ENCODE measurements at regions not wholly inside any gene's neighbourhood (a gene's known extent, or its start where the extent isn't known, plus 50 kb on each side); places are given as distances from the start of the nearest gene placed in this dataset.

DNA sequence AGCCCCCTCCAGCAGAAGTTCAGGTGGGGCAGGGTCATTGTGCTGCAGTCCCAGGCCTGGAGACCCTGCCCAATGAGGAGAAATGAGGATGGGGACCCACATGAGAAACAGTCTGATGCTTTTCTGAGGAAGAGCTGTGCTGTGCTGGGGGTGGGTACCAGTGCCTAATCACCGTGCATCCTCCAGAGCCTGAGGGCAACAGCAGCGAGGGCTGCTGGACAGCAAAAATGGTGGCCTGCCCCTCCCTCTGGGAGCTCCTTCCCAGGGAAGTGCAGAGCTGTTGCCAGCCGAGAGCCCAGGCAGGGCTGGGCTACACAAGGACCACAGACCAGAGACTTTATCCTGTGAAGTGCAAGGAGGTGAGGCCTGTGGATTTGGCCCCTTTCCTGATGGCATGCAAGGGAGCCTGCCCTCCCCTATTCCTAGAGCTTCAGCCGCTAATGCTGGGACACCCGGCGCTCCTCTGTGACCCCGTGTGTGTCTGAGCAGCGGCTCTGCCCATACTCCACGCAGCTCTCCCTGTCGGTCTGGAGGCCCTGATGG, 134.8 kb downstream of the DSEL start:
- TF ChIP-seq, protein P1, sequence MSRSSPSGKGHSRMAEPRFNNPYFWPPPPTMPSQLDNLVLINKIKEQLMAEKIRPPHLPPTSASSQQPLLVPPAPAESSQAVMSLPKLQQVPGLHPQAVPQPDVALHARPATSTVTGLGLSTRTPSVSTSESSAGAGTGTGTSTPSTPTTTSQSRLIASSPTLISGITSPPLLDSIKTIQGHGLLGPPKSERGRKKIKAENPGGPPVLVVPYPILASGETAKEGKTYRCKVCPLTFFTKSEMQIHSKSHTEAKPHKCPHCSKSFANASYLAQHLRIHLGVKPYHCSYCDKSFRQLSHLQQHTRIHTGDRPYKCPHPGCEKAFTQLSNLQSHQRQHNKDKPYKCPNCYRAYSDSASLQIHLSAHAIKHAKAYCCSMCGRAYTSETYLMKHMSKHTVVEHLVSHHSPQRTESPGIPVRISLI (tag by site-specific recombination; IDR thresholded peaks at IDR 0.05): no peak
- TF ChIP-seq, protein P2, sequence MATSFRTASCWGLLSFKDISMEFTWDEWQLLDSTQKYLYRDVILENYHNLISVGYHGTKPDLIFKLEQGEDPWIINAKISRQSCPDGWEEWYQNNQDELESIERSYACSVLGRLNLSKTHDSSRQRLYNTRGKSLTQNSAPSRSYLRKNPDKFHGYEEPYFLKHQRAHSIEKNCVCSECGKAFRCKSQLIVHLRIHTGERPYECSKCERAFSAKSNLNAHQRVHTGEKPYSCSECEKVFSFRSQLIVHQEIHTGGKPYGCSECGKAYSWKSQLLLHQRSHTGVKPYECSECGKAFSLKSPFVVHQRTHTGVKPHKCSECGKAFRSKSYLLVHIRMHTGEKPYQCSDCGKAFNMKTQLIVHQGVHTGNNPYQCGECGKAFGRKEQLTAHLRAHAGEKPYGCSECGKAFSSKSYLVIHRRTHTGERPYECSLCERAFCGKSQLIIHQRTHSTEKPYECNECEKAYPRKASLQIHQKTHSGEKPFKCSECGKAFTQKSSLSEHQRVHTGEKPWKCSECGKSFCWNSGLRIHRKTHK (tag by site-specific recombination; IDR thresholded peaks at IDR 0.05): no peak
- no peak for TF ChIP-seq ZIC2 (tag by site-specific recombination; IDR thresholded peaks at IDR 0.05)
- no peak for TF ChIP-seq ZBTB1 (tag by site-specific recombination; IDR thresholded peaks at IDR 0.05)
- TF ChIP-seq, protein P3, sequence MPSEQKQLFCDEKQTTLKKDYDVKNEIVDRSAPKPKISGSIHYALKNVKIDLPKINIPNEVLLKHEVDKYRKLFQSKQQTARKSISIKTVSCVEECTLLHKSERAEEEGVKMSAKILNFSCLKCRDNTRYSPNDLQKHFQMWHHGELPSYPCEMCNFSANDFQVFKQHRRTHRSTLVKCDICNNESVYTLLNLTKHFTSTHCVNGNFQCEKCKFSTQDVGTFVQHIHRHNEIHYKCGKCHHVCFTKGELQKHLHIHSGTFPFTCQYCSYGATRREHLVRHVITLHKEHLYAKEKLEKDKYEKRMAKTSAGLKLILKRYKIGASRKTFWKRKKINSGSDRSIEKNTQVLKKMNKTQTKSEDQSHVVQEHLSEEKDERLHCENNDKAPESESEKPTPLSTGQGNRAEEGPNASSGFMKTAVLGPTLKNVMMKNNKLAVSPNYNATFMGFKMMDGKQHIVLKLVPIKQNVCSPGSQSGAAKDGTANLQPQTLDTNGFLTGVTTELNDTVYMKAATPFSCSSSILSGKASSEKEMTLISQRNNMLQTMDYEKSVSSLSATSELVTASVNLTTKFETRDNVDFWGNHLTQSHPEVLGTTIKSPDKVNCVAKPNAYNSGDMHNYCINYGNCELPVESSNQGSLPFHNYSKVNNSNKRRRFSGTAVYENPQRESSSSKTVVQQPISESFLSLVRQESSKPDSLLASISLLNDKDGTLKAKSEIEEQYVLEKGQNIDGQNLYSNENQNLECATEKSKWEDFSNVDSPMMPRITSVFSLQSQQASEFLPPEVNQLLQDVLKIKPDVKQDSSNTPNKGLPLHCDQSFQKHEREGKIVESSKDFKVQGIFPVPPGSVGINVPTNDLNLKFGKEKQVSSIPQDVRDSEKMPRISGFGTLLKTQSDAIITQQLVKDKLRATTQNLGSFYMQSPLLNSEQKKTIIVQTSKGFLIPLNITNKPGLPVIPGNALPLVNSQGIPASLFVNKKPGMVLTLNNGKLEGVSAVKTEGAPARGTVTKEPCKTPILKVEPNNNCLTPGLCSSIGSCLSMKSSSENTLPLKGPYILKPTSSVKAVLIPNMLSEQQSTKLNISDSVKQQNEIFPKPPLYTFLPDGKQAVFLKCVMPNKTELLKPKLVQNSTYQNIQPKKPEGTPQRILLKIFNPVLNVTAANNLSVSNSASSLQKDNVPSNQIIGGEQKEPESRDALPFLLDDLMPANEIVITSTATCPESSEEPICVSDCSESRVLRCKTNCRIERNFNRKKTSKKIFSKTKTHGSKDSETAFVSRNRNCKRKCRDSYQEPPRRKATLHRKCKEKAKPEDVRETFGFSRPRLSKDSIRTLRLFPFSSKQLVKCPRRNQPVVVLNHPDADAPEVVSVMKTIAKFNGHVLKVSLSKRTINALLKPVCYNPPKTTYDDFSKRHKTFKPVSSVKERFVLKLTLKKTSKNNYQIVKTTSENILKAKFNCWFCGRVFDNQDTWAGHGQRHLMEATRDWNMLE (tag by site-specific recombination; conservative IDR thresholded peaks at IDR 0.05; ENCODE audit: low read depth): no peak
- ChIA-PET POLR2A (no interaction called here), CTCF (interaction anchor here (0.7 kb wide), 1 partner anchor 1336 kb away, joined by 3 read pairs; no protein-coding TSS in a partner anchor)
- no peak overlapping the region for H3K4me3 ChIP-seq (ENCODE audit: low read depth, low read length)
- no peaks in the 10 kb centered on the region for H3K9me3 ChIP-seq (ENCODE audit: control insufficient read depth, insufficient read depth, low read depth, low read length)
- no peaks in the 10 kb centered on the region for H3K36me3 ChIP-seq (ENCODE audit: control insufficient read depth in 2 of 2, insufficient read depth in 1 of 2, low read length in 2 of 2)
- 0 out of 2 replicates have a peak, but pooled peaks cover 2% of the 10 kb centered on the region for H3K4me1 ChIP-seq (ENCODE audit: control insufficient read depth, insufficient read depth, low read length)
- H3K27ac ChIP-seq (ENCODE audit: extremely low read depth, low read depth, low read length): no peak overlapping the region

GRCh38 chr18:67380867-67381266, 135.7 kb downstream of the DSEL start:
- 0 out of 2 replicates have a peak, but pooled peaks cover under 1% of the 10 kb centered on the region for H3K4me1 ChIP-seq (ENCODE audit: control insufficient read depth, insufficient read depth, low read length)
- H3K9me3 ChIP-seq (ENCODE audit: control insufficient read depth, insufficient read depth, low read depth, low read length): no peaks in the 10 kb centered on the region
- H3K27ac ChIP-seq (ENCODE audit: extremely low read depth, low read depth, low read length): no peak overlapping the region
- ChIA-PET CTCF (interaction anchor here (0.7 kb wide), 1 partner anchor 1337 kb away, joined by 3 read pairs; no protein-coding TSS in a partner anchor), POLR2A (no interaction called here)
- H3K4me3 ChIP-seq (ENCODE audit: low read depth, low read length): no peak overlapping the region
- no peaks in the 10 kb centered on the region for H3K36me3 ChIP-seq (ENCODE audit: control insufficient read depth in 2 of 2, insufficient read depth in 1 of 2, low read length in 2 of 2)
- no peak for TF ChIP-seq ZNF792 (tag by site-specific recombination; IDR thresholded peaks at IDR 0.05)
- TF ChIP-seq ZNF157 (tag by site-specific recombination; IDR thresholded peaks at IDR 0.05): no peak
- no peak for TF ChIP-seq YY1 (tag by site-specific recombination; IDR thresholded peaks at IDR 0.05)
- TF ChIP-seq ZFP41 (tag by site-specific recombination; IDR thresholded peaks at IDR 0.05; ENCODE audit: borderline replicate concordance): no peak
- no peak for TF ChIP-seq INSM2 (tag by site-specific recombination; IDR thresholded peaks at IDR 0.05)
- no peak for TF ChIP-seq ZNF140 (tag by site-specific recombination; IDR thresholded peaks at IDR 0.05)
- no peak for TF ChIP-seq TCF7L2 (IDR thresholded peaks at IDR 0.05; ENCODE audit: borderline replicate concordance, low read depth, low read length)
- TF ChIP-seq, protein P4, sequence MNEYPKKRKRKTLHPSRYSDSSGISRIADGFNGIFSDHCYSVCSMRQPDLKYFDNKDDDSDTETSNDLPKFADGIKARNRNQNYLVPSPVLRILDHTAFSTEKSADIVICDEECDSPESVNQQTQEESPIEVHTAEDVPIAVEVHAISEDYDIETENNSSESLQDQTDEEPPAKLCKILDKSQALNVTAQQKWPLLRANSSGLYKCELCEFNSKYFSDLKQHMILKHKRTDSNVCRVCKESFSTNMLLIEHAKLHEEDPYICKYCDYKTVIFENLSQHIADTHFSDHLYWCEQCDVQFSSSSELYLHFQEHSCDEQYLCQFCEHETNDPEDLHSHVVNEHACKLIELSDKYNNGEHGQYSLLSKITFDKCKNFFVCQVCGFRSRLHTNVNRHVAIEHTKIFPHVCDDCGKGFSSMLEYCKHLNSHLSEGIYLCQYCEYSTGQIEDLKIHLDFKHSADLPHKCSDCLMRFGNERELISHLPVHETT (tag by site-specific recombination; IDR thresholded peaks at IDR 0.05): no peak
- no peak for TF ChIP-seq ZNF350 (tag by site-specific recombination; IDR thresholded peaks at IDR 0.05)
- no peak for TF ChIP-seq ZNF354C (tag by site-specific recombination; IDR thresholded peaks at IDR 0.05; ENCODE audit: borderline replicate concordance, low read depth)
- TF ChIP-seq, protein P5, sequence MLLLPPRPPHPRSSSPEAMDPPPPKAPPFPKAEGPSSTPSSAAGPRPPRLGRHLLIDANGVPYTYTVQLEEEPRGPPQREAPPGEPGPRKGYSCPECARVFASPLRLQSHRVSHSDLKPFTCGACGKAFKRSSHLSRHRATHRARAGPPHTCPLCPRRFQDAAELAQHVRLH (tag by site-specific recombination; IDR thresholded peaks at IDR 0.05): no peak
- TF ChIP-seq ZBTB44 (tag by site-specific recombination; IDR thresholded peaks at IDR 0.05): no peak
- no peak for TF ChIP-seq SP3 (tag by site-specific recombination; IDR thresholded peaks at IDR 0.05)
- TF ChIP-seq GLIS1 (tag by site-specific recombination; IDR thresholded peaks at IDR 0.05): no peak
- no peak for TF ChIP-seq ZNF404 (tag by site-specific recombination; IDR thresholded peaks at IDR 0.05)
